Activated B cell treated with CpG ODN at 0.5 μM for 24 hours (primary cell): ENCODE measurements at regions not wholly inside any gene's neighbourhood (a gene's known extent, or its start where the extent isn't known, plus 50 kb on each side); places are given as distances from the start of the nearest gene placed in this dataset.

Experiments used
- ATAC-seq: fragments of 200-7000 bp; cut with Tn5 transposase; one replicate; pipeline ENCODE4 v1.10.0; 2021; ENCODE audit warnings: low read depth, mild to moderate bottlenecking, moderate library complexity
- CTCF ChIA-PET: fragments of 350-600 bp; sonication (Branson Sonifier 250); formaldehyde crosslinking; loops from one replicate; lab custom pipeline; 2021; ENCODE audit warnings: antibody characterized with exemption; lab: Charles Lee
- POLR2A ChIA-PET: fragments of 350-600 bp; sonication (Branson Sonifier 250); formaldehyde crosslinking; loops from one replicate; lab custom pipeline; 2021; ENCODE audit warnings: antibody characterized with exemption; lab: Charles Lee
- DNase-seq: peaks from one replicate; pipeline ENCODE4 v3.0.0; 2022
- H3K27ac Mint-ChIP-seq: one replicate; pipeline ENCODE4 v1.8.0; 2020; ENCODE audit warnings: mixed read lengths
- H3K27me3 Mint-ChIP-seq: one replicate; pipeline ENCODE4 v1.8.0; 2021; ENCODE audit warnings: mixed read lengths
- H3K36me3 Mint-ChIP-seq: one replicate; pipeline ENCODE4 v1.8.0; 2021; ENCODE audit warnings: low read depth, mixed read lengths
- H3K4me1 Mint-ChIP-seq: one replicate; pipeline ENCODE4 v1.8.0; 2021; ENCODE audit warnings: mixed read lengths
- H3K4me3 Mint-ChIP-seq: one replicate; pipeline ENCODE4 v1.8.0; 2020; ENCODE audit warnings: mild to moderate bottlenecking, mixed read lengths
- H3K9me3 Mint-ChIP-seq: one replicate; pipeline ENCODE4 v1.8.0; 2020; ENCODE audit warnings: mixed read lengths
- CTCF ChIP-seq: fragments of 200-600 bp; IDR thresholded peaks from one replicate; pipeline ENCODE4 v1.8.0; 2022; ENCODE audit warnings: antibody characterized with exemption, mild to moderate bottlenecking
- intact Hi-C: fragments of 100-400 bp; cut with micrococcal nuclease; formaldehyde crosslinking; loops from one replicate; pipeline ENCODE4 v1.15.1; 2024

GRCh38 chr3:146757759-146758158 lies 152.6 kb upstream of the PLSCR5 start:
- DNase-seq = no peak
- ChIA-PET POLR2A (no interaction called here), CTCF (no interaction called here)
- H3K27me3 Mint-ChIP-seq = no peaks in the 10 kb centered on the region
- H3K4me1 Mint-ChIP-seq = no peaks in the 10 kb centered on the region
- H3K27ac Mint-ChIP-seq = no peak overlapping the region
- H3K36me3 Mint-ChIP-seq = no peaks in the 10 kb centered on the region
- no peak for TF ChIP-seq CTCF
- intact Hi-C loops = no loop called here
- no peak for ATAC-seq
- H3K9me3 Mint-ChIP-seq = no peaks in the 10 kb centered on the region
- no peak overlapping the region for H3K4me3 Mint-ChIP-seq

GRCh38 chr3:146750196-146750595 lies 145.1 kb upstream of the PLSCR5 start:
- DNase-seq (no peak), ATAC-seq (no peak)
- TF ChIP-seq CTCF = no peak
- Mint-ChIP-seq H3K4me1 (no peaks in the 10 kb centered on the region), H3K36me3 (no peaks in the 10 kb centered on the region), H3K9me3 (peaks cover 6% of the 10 kb centered on the region), H3K4me3 (no peak overlapping the region), H3K27me3 (no peaks in the 10 kb centered on the region), H3K27ac (no peak overlapping the region)
- POLR2A ChIA-PET = no interaction called here
- CTCF ChIA-PET = no interaction called here
- intact Hi-C loops = no loop called here

GRCh38 chr3:146747928-146748327 lies 142.8 kb upstream of the PLSCR5 start:
- intact Hi-C loops = no loop called here
- no peak overlapping the region for H3K27ac Mint-ChIP-seq
- no peak for TF ChIP-seq CTCF
- no peaks in the 10 kb centered on the region for H3K27me3 Mint-ChIP-seq
- H3K9me3 Mint-ChIP-seq = peaks cover 6% of the 10 kb centered on the region
- no peak for DNase-seq
- no peaks in the 10 kb centered on the region for H3K36me3 Mint-ChIP-seq
- no peaks in the 10 kb centered on the region for H3K4me1 Mint-ChIP-seq
- CTCF ChIA-PET = no interaction called here
- POLR2A ChIA-PET = no interaction called here
- ATAC-seq = no peak
- no peak overlapping the region for H3K4me3 Mint-ChIP-seq

GRCh38 chr3:146747051-146747450 lies 141.9 kb upstream of the PLSCR5 start:
- CTCF ChIA-PET = no interaction called here
- ATAC-seq (no peak), DNase-seq (no peak)
- H3K4me1 Mint-ChIP-seq = no peaks in the 10 kb centered on the region
- H3K27me3 Mint-ChIP-seq = no peaks in the 10 kb centered on the region
- intact Hi-C loops = no loop called here
- POLR2A ChIA-PET = no interaction called here
- H3K27ac Mint-ChIP-seq = no peak overlapping the region
- H3K9me3 Mint-ChIP-seq = peaks cover 6% of the 10 kb centered on the region
- no peak for TF ChIP-seq CTCF
- H3K36me3 Mint-ChIP-seq = no peaks in the 10 kb centered on the region
- no peak overlapping the region for H3K4me3 Mint-ChIP-seq

GRCh38 chr3:146746190-146746589 lies 141.0 kb upstream of the PLSCR5 start:
- H3K4me3 Mint-ChIP-seq = no peak overlapping the region
- no peak overlapping the region for H3K27ac Mint-ChIP-seq
- peaks cover 3% of the 10 kb centered on the region for H3K9me3 Mint-ChIP-seq
- intact Hi-C loops = no loop called here
- no peaks in the 10 kb centered on the region for H3K4me1 Mint-ChIP-seq
- ATAC-seq = no peak
- POLR2A ChIA-PET = no interaction called here
- DNase-seq = no peak
- TF ChIP-seq CTCF = no peak
- H3K27me3 Mint-ChIP-seq = no peaks in the 10 kb centered on the region
- no peaks in the 10 kb centered on the region for H3K36me3 Mint-ChIP-seq
- CTCF ChIA-PET = no interaction called here
